HCT116 (cell line): ENCODE measurements at regions not wholly inside any gene's neighbourhood (a gene's known extent, or its start where the extent isn't known, plus 50 kb on each side); places are given as distances from the start of the nearest gene placed in this dataset.

Experiments
- ATAC-seq: fragments of 200-7000 bp; cut with Tn5 transposase; 2 replicates; pipeline ENCODE4 v1.9.1; 2020; ENCODE audit warnings: mild to moderate bottlenecking, moderate library complexity
- BruUV-seq: library from RNA; stranded (reverse); fragments of 400-500 nt; replicated peaks from 2 replicates; lab custom pipeline; 2021; lab: Mats Ljungman, UMichigan
- CTCF ChIA-PET: fragments of 300-600 bp; sonication (Branson Sonifier 250); formaldehyde crosslinking; loops from one replicate; lab custom pipeline; 2021; ENCODE audit warnings: antibody characterized with exemption; lab: Charles Lee
- POLR2A ChIA-PET: fragments of 300-600, 350-600 bp; sonication (Branson Sonifier 250); formaldehyde crosslinking; loops from one replicate; lab custom pipeline; 2021; ENCODE audit warnings: antibody characterized with exemption; lab: Charles Lee
- RAD21 ChIA-PET, 2 experiments: fragments of 300-600 bp; sonication (Branson Sonifier 250); formaldehyde crosslinking; loops; one replicate each; lab custom pipeline; 2023; ENCODE audit warnings: low total read pairs in 2 of 2; ENCODE audit not compliant: uncharacterized antibody in 2 of 2, unreplicated experiment in 2 of 2, low non-redundant PET in 1 of 2; lab: Charles Lee
- DNase-seq: peaks from one replicate; pipeline ENCODE4 v3.0.0-alpha.2; 2010; ENCODE audit warnings: low read depth, low spot score
- H2AFZ ChIP-seq: fragments of 200-600 bp; shearing (Covaris generic), sonication (generic); 2 replicates; pipeline ENCODE4 v1.6.1; 2017; ENCODE audit warnings: low read depth, mixed run types, mixed read lengths, antibody characterized with exemption, low read length; ENCODE audit not compliant: poor library complexity, severe bottlenecking
- H3K27ac ChIP-seq: 2 replicates; pipeline ENCODE4 v1.5.1; 2012; ENCODE audit warnings: low read depth, low read length
- H3K27me3 ChIP-seq: fragments of 200-600 bp; sonication (generic); 2 replicates; pipeline ENCODE4 v1.6.1; 2016; ENCODE audit warnings: mixed run types, low read length, mixed read lengths; ENCODE audit not compliant: insufficient read depth
- H3K36me3 ChIP-seq, 2 experiments: fragments of 200-500 bp in 1 of 2; fragments of 200-600 bp in 1 of 2; sonication (Bioruptor generic) in 1 of 2; sonication (generic) in 1 of 2; 2 replicates each; pipeline versions ENCODE4 v1.5.1 to v1.6.1; 2014 to 2016; ENCODE audit warnings: low read length in 2 of 2, inconsistent platforms in 1 of 2, mixed read lengths in 1 of 2, mixed run types in 1 of 2; ENCODE audit not compliant: insufficient read depth in 2 of 2, control insufficient read depth in 1 of 2
- H3K4me1 ChIP-seq, 2 experiments: fragments of 200-600 bp in 1 of 2; sonication (generic) in 1 of 2; 2 replicates each; pipeline versions ENCODE4 v1.5.1 to v1.6.1; 2012 to 2017; ENCODE audit warnings: low read length in 2 of 2, inconsistent platforms in 1 of 2, mild to moderate bottlenecking in 1 of 2, mixed read lengths in 1 of 2, mixed run types in 1 of 2, moderate library complexity in 1 of 2; ENCODE audit not compliant: insufficient read depth in 2 of 2, control insufficient read depth in 1 of 2
- H3K4me2 ChIP-seq: fragments of 200-600 bp; sonication (generic); 2 replicates; pipeline ENCODE4 v1.6.1; 2017; ENCODE audit warnings: mixed run types, low read length, mixed read lengths
- H3K4me3 ChIP-seq, 2 experiments: fragments of 200-600 bp in 1 of 2; sonication (generic) in 1 of 2; replicated peaks in 1 of 2; 2 replicates each; pipeline ENCODE4 v1.5.1; 2011 to 2016; ENCODE audit warnings: low read length in 2 of 2, control low read depth in 1 of 2, low read depth in 1 of 2, mild to moderate bottlenecking in 1 of 2, mixed read lengths in 1 of 2, mixed run types in 1 of 2
- H3K79me2 ChIP-seq: fragments of 200-600 bp; sonication (generic); 2 replicates; pipeline ENCODE4 v1.6.1; 2017; ENCODE audit warnings: mild to moderate bottlenecking, mixed run types, low read length, moderate library complexity, mixed read lengths; ENCODE audit not compliant: insufficient read depth
- H3K9ac ChIP-seq: fragments of 200-600 bp; sonication (generic); 2 replicates; pipeline ENCODE4 v1.6.1; 2016; ENCODE audit warnings: low read length, mixed read lengths
- H3K9me2 ChIP-seq: fragments of 200-600 bp; sonication (generic), shearing (Covaris generic); 2 replicates; pipeline ENCODE4 v1.6.1; 2017; ENCODE audit warnings: mixed run types, mild to moderate bottlenecking, moderate library complexity; ENCODE audit not compliant: insufficient read depth
- H3K9me3 ChIP-seq, 2 experiments: fragments of 200-500 bp in 1 of 2; fragments of 200-600 bp in 1 of 2; sonication (Bioruptor generic) in 1 of 2; sonication (generic) in 1 of 2; 2 replicates each; pipeline ENCODE4 v1.6.1; 2014 to 2017; ENCODE audit warnings: low read length in 2 of 2, mixed read lengths in 2 of 2, inconsistent platforms in 1 of 2, low read depth in 1 of 2, mild to moderate bottlenecking in 1 of 2, mixed run types in 1 of 2, moderate library complexity in 1 of 2; ENCODE audit not compliant: control insufficient read depth in 1 of 2, insufficient read depth in 1 of 2
- H4K20me1 ChIP-seq: fragments of 200-600 bp; sonication (generic), shearing (Covaris generic); 2 replicates; pipeline ENCODE4 v1.6.1; 2017; ENCODE audit warnings: mixed run types, mild to moderate bottlenecking, moderate library complexity; ENCODE audit not compliant: insufficient read depth
- ATF3 ChIP-seq: IDR thresholded peaks from 2 replicates; pipeline ENCODE4 v1.6.1; 2012
- CTCF ChIP-seq, 3 experiments: fragments of 200-600 bp in 1 of 3; sonication (generic) in 1 of 3; IDR thresholded peaks in 2 of 3; conservative IDR thresholded peaks in 1 of 3; 2 replicates each; pipeline ENCODE4 v1.5.1; 2012 to 2017; ENCODE audit warnings: low read depth in 2 of 3, low read length in 2 of 3, antibody characterized with exemption in 1 of 3, borderline replicate concordance in 1 of 3, control low read depth in 1 of 3, mild to moderate bottlenecking in 1 of 3, mixed read lengths in 1 of 3, mixed run types in 1 of 3, moderate library complexity in 1 of 3; ENCODE audit not compliant: insufficient read depth in 1 of 3
- ELF1 ChIP-seq: IDR thresholded peaks from 2 replicates; pipeline ENCODE4 v1.6.1; 2012; ENCODE audit warnings: low read depth, borderline replicate concordance
- FOSL1 ChIP-seq: IDR thresholded peaks from 2 replicates; pipeline ENCODE4 v1.6.1; 2012; ENCODE audit warnings: low read depth
- POLR2AphosphoS5 ChIP-seq: IDR thresholded peaks from 2 replicates; pipeline ENCODE4 v1.6.1; 2011; ENCODE audit warnings: mild to moderate bottlenecking, low read depth, low read length, moderate library complexity
- REST ChIP-seq: IDR thresholded peaks from 2 replicates; pipeline ENCODE4 v1.6.1; 2012; ENCODE audit warnings: low read depth
- YY1 ChIP-seq: IDR thresholded peaks from 2 replicates; pipeline ENCODE4 v1.6.1; 2011; ENCODE audit warnings: low read length, low read depth, moderate library complexity, mild to moderate bottlenecking; ENCODE audit not compliant: insufficient replicate concordance; ENCODE audit errors: extremely low read depth
- ZNF274 ChIP-seq: fragments of 200-500 bp; sonication (Bioruptor generic); IDR thresholded peaks from 2 replicates; pipeline ENCODE4 v1.6.1; 2014; ENCODE audit warnings: mild to moderate bottlenecking, low read depth, low read length, inconsistent platforms
- intact Hi-C: fragments of 100-400 bp; cut with micrococcal nuclease; formaldehyde crosslinking; loops from 2 replicates; pipeline ENCODE4 v1.10.0; 2022

- TF ChIP-seq YY1 (no peak), ZNF274 (no peak), ATF3 (no peak)
Observed at GRCh38 chr5:110817459-110817858, 78.7 kb downstream of the SLC25A46 start (continued).

GRCh38 chr5:110823571-110823970 lies 84.8 kb downstream of the SLC25A46 start:
- BruUV-seq = no TSS peak
- ChIA-PET POLR2A (no interaction called here), RAD21 (no interaction called here)
- Histone ChIP-seq H3K9me2 (no peaks in the 10 kb centered on the region), H3K9ac (no peak overlapping the region), H3K9me3 (no peaks in the 10 kb centered on the region; a peak in 1 of 4 replicates), H3K27ac (no peak overlapping the region), H3K27me3 (no peaks in the 10 kb centered on the region), H2AFZ (no peak overlapping the region), H3K4me1 (no peaks in the 10 kb centered on the region)
- DNase-seq = no peak
- no peak for TF ChIP-seq FOSL1
- no peak for TF ChIP-seq REST
- no peak for TF ChIP-seq ZNF274
- no peak for TF ChIP-seq POLR2AphosphoS5
- TF ChIP-seq ATF3 = no peak
- TF ChIP-seq CTCF (IDR thresholded peaks at IDR 0.05 in 2 of 3, conservative IDR thresholded peaks at IDR 0.05 in 1 of 3; ENCODE audit: borderline replicate concordance in 1 of 3, insufficient read depth in 1 of 3, low read depth in 2 of 3, low read length in 2 of 3) = no peak
- TF ChIP-seq ELF1 = no peak
- TF ChIP-seq, all 23 proteins: peak for 0
- H4K20me1 ChIP-seq = no peaks in the 10 kb centered on the region
- no peaks in the 10 kb centered on the region for H3K36me3 ChIP-seq
- no peak for ATAC-seq
- intact Hi-C loops = no loop called here
- no peak overlapping the region for H3K4me3 ChIP-seq
- no peaks in the 10 kb centered on the region for H3K79me2 ChIP-seq
- no peak overlapping the region for H3K4me2 ChIP-seq
- CTCF ChIA-PET = no interaction called here
